NB4 (cell line): ENCODE measurements at regions not wholly inside any gene's neighbourhood (a gene's known extent, or its start where the extent isn't known, plus 50 kb on each side); places are given as distances from the start of the nearest gene placed in this dataset.

Experiments used
- DNase-seq: peaks from one replicate; pipeline ENCODE4 v3.0.0; 2010; ENCODE audit warnings: low read depth
- H3K4me3 ChIP-seq: one replicate; pipeline ENCODE4 v1.5.1; 2011; ENCODE audit warnings: mild to moderate bottlenecking, low read depth, low read length, moderate library complexity
- CTCF ChIP-seq: IDR thresholded peaks from one replicate; pipeline ENCODE4 v1.5.1; 2012; ENCODE audit warnings: low read depth, low read length
- MAX ChIP-seq: IDR thresholded peaks from 2 replicates; pipeline ENCODE4 v1.6.1; 2011; ENCODE audit warnings: low read depth, low read length
- MYC ChIP-seq: IDR thresholded peaks from 2 replicates; pipeline ENCODE4 v1.6.1; 2011; ENCODE audit warnings: low read depth, low read length
- POLR2A ChIP-seq: IDR thresholded peaks from 2 replicates; pipeline ENCODE4 v1.6.1; 2011; ENCODE audit warnings: mild to moderate bottlenecking; ENCODE audit not compliant: insufficient read length; ENCODE audit errors: extremely low read depth

GRCh38 chr11:32510039-32510438 is 73.6 kb upstream of the EIF3M start:
- no peak for DNase-seq
- no peak overlapping the region for H3K4me3 ChIP-seq
- TF ChIP-seq CTCF (no peak), MYC (no peak), POLR2A (no peak), MAX (no peak)

GRCh38 chr11:32508780-32509179 is 73.4 kb upstream of the WT1 start:
- TF ChIP-seq CTCF: no peak
- no peak for TF ChIP-seq POLR2A
- TF ChIP-seq MYC: no peak
- no peak for TF ChIP-seq MAX
- H3K4me3 ChIP-seq: no peak overlapping the region
- DNase-seq: no peak

- DNase-seq: no peak
- TF ChIP-seq POLR2A (no peak), MYC (no peak), MAX (no peak), CTCF (no peak)
- H3K4me3 ChIP-seq: no peak overlapping the region
These were observed 64.7 kb upstream of the WT1 start for GRCh38 chr11:32500001-32500400.

- TF ChIP-seq MAX: no peak
- no peak for TF ChIP-seq MYC
- TF ChIP-seq CTCF: no peak
- no peak for TF ChIP-seq POLR2A
- no peak for DNase-seq
- no peak overlapping the region for H3K4me3 ChIP-seq
These were observed 62.6 kb upstream of the WT1 start for GRCh38 chr11:32497951-32498350.

- TF ChIP-seq CTCF (no peak), MAX (no peak), POLR2A (no peak), MYC (no peak)
- DNase-seq: no peak
- H3K4me3 ChIP-seq: no peak overlapping the region
These were observed 59.3 kb upstream of the WT1 start for GRCh38 chr11:32494629-32495028.

GRCh38 chr11:32489464-32489863 is 54.1 kb upstream of the WT1 start:
- TF ChIP-seq MYC (no peak), MAX (no peak), CTCF (no peak)
- DNase-seq: no peak
- H3K4me3 ChIP-seq: no peak overlapping the region
